GM21381 (cell line): ENCODE measurements at regions not wholly inside any gene's neighbourhood (a gene's known extent, or its start where the extent isn't known, plus 50 kb on each side); places are given as distances from the start of the nearest gene placed in this dataset.
"Not testable (repeated sequence)": the region's sequence is repeated elsewhere in the genome, so short reads cannot be mapped to it uniquely, and the experiment has no call there.

ENCODE experiments used
- ATAC-seq: cut with Tn5 transposase; IDR thresholded peaks from one replicate; pipeline ENCODE4 v1.9.1; 2021; ENCODE audit warnings: mild to moderate bottlenecking, moderate library complexity; ENCODE audit not compliant: unreplicated experiment

- ATAC-seq, result no peak
Observed at GRCh38 chr14:101294136-101294535, 267.2 kb upstream of the DIO3 start.

- ATAC-seq, result not testable (repeated sequence)
Observed at GRCh38 chr14:101299781-101300180, 261.5 kb upstream of the DIO3 start.

- ATAC-seq, result no peak
Observed at GRCh38 chr14:101301011-101301410, 260.3 kb upstream of the DIO3 start.

- ATAC-seq, result not testable (repeated sequence)
Observed at GRCh38 chr14:101307162-101307561, 254.1 kb upstream of the DIO3 start.

GRCh38 chr14:101311186-101311585 is 250.1 kb upstream of the DIO3 start:
- not testable (repeated sequence) for ATAC-seq

- ATAC-seq, result no peak
Observed at GRCh38 chr14:101313268-101313667, 248.0 kb upstream of the DIO3 start.

GRCh38 chr14:101315802-101316296 is 245.4 kb upstream of the DIO3 start:
- ATAC-seq, result no peak

GRCh38 chr14:101318271-101318670 is 243.0 kb upstream of the DIO3 start:
- no peak for ATAC-seq

- no peak for ATAC-seq
Observed at GRCh38 chr14:101320396-101320795, 240.9 kb upstream of the DIO3 start.

- ATAC-seq, result no peak
Observed at GRCh38 chr14:101322223-101322622, 239.1 kb upstream of the DIO3 start.

- ATAC-seq, result no peak
Observed at GRCh38 chr14:101323111-101323510, 238.2 kb upstream of the DIO3 start.

GRCh38 chr14:101323614-101324235 is 237.6 kb upstream of the DIO3 start:
- ATAC-seq, result not testable (repeated sequence)

GRCh38 chr14:101325319-101325718 is 236.0 kb upstream of the DIO3 start:
- no peak for ATAC-seq

- ATAC-seq, result no peak
Observed at GRCh38 chr14:101328412-101329028, 232.8 kb upstream of the DIO3 start.

GRCh38 chr14:101330416-101331140 is 230.7 kb upstream of the DIO3 start:
- ATAC-seq, result no peak

GRCh38 chr14:101331141-101331525 is 230.2 kb upstream of the DIO3 start:
- ATAC-seq, result no peak

GRCh38 chr14:101331661-101332169 is 229.6 kb upstream of the DIO3 start:
- ATAC-seq, result no peak

- no peak for ATAC-seq
Observed at GRCh38 chr14:101332281-101332680, 229.0 kb upstream of the DIO3 start.

GRCh38 chr14:101333335-101334280 is 227.7 kb upstream of the DIO3 start:
- no peak for ATAC-seq

- ATAC-seq, result no peak
Observed at GRCh38 chr14:101334656-101335055, 226.6 kb upstream of the DIO3 start.
